Body of pancreas (tissue), 4 donors: ENCODE measurements at regions not wholly inside any gene's neighbourhood (a gene's known extent, or its start where the extent isn't known, plus 50 kb on each side); places are given as distances from the start of the nearest gene placed in this dataset.
"Not testable (repeated sequence)": the region's sequence is repeated elsewhere in the genome, so short reads cannot be mapped to it uniquely, and the experiment has no call there.

Experiments
- ATAC-seq: fragments of 150-250 bp; one replicate; pipeline ENCODE4 v1.9.1; 2016
- DNase-seq, 4 donors: peaks; one replicate each; pipeline ENCODE4 v3.0.0-alpha.2; 2019
- H3K27ac ChIP-seq, 4 donors: fragments of 200-600 bp; sonication (generic); 1 replicate in 3 of 4; 2 replicates in 1 of 4; pipeline versions ENCODE4 v1.5.1 to v1.6.1; 2016 to 2019; ENCODE audit warnings: mild to moderate bottlenecking in 1 of 4, mixed read lengths in 1 of 4, moderate library complexity in 1 of 4
- H3K27me3 ChIP-seq, 2 donors: fragments of 200-600 bp; sonication (generic); one replicate each; pipeline ENCODE4 v1.6.0; 2016; ENCODE audit warnings: mild to moderate bottlenecking in 1 of 2
- H3K36me3 ChIP-seq, 2 donors: fragments of 200-600 bp; sonication (generic); replicated peaks in 1 of 2; 2 replicates each; pipeline ENCODE4 v1.5.1; 2016; ENCODE audit warnings: low read depth in 2 of 2; ENCODE audit not compliant: insufficient read depth in 1 of 2
- H3K4me1 ChIP-seq: fragments of 200-600 bp; sonication (generic); one replicate; pipeline ENCODE4 v1.6.0; 2016
- H3K4me3 ChIP-seq, 2 donors: fragments of 200-600 bp; sonication (generic); 1 replicate in 1 of 2; 2 replicates in 1 of 2; pipeline ENCODE4 v1.5.1; 2016 to 2019
- H3K9me3 ChIP-seq, 3 donors: fragments of 200-600 bp; sonication (generic); 1 replicate in 2 of 3; 2 replicates in 1 of 3; pipeline ENCODE4 v1.5.1; 2016
- POLR2A ChIP-seq, 3 donors: fragments of 450-650 bp; IDR thresholded peaks; one replicate each; pipeline ENCODE4 v1.6.1; 2016; ENCODE audit warnings: antibody characterized with exemption in 3 of 3, mild to moderate bottlenecking in 2 of 3
- whole genome bisulfite sequencing, 2 donors: methylation state at CpG; one replicate each; pipeline ENCODE4 v1.1.5; 2017; 5-methylcytosine and 5-hydroxymethylcytosine counted together
- intact Hi-C: fragments of 100-400 bp; cut with DNase I; formaldehyde crosslinking; loops from one replicate; pipeline ENCODE4 v1.15.1; 2023
- TF ChIP-seq, protein P1 (sequence below), 7 experiments: fragments of 450-650 bp in 4 of 7; fragments of 200-600 bp in 3 of 7; sonication (generic) in 3 of 7; IDR thresholded peaks; one replicate each; pipeline ENCODE4 v1.5.1; 2016 to 2019; ENCODE audit warnings: antibody characterized with exemption in 7 of 7

- 67 to 69% methylated on average over 2 of the region's 2 CpGs for whole genome bisulfite sequencing, 2 donors
- no peak overlapping the region for H3K4me3 ChIP-seq
- TF ChIP-seq, protein P1, sequence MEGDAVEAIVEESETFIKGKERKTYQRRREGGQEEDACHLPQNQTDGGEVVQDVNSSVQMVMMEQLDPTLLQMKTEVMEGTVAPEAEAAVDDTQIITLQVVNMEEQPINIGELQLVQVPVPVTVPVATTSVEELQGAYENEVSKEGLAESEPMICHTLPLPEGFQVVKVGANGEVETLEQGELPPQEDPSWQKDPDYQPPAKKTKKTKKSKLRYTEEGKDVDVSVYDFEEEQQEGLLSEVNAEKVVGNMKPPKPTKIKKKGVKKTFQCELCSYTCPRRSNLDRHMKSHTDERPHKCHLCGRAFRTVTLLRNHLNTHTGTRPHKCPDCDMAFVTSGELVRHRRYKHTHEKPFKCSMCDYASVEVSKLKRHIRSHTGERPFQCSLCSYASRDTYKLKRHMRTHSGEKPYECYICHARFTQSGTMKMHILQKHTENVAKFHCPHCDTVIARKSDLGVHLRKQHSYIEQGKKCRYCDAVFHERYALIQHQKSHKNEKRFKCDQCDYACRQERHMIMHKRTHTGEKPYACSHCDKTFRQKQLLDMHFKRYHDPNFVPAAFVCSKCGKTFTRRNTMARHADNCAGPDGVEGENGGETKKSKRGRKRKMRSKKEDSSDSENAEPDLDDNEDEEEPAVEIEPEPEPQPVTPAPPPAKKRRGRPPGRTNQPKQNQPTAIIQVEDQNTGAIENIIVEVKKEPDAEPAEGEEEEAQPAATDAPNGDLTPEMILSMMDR (IDR thresholded peaks at IDR 0.05) = no peak
- no peak for TF ChIP-seq POLR2A (IDR thresholded peaks at IDR 0.05)
- H3K4me1 ChIP-seq = no peaks in the 10 kb centered on the region
- ATAC-seq (no peak), DNase-seq (no peak)
- intact Hi-C loops = no loop called here
- H3K9me3 ChIP-seq = no peaks in the 10 kb centered on the region
- no peaks in the 10 kb centered on the region for H3K36me3 ChIP-seq
- H3K27ac ChIP-seq = no peak overlapping the region
- no peaks in the 10 kb centered on the region for H3K27me3 ChIP-seq
These were observed 888.8 kb upstream of the SOX11 start for GRCh38 chr2:4803396-4803795.

DNA sequence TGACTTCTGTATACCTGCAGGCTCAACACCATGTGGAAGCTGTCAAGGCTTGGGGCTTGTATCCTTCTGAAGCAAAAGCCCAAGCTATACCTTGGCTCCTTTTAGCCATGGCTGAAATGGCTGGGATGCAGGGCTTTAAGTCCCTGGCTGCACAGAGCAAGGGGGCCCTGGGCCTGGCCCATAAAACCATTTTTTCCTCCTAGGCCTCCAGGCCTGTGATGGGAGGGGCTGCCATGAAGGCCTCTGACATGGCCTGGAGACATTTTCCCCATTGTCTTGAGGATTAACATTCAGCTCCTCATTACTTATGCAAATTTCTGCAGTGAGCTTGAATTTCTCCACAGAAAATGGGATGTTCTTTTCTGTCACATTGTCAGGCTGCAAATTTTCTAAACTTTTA, 878.0 kb upstream of the SOX11 start:
- intact Hi-C loops, H3K4me1 ChIP-seq, DNase-seq, H3K27me3 ChIP-seq, H3K27ac ChIP-seq, ATAC-seq, H3K4me3 ChIP-seq, H3K36me3 ChIP-seq: not testable (repeated sequence)
- peaks cover 0 to 13% (median 0%) of the 10 kb centered on the region in 3 donors for H3K9me3 ChIP-seq

- Histone ChIP-seq H3K36me3 (no peaks in the 10 kb centered on the region), H3K27ac (no peak overlapping the region), H3K9me3 (no peaks in the 10 kb centered on the region), H3K4me3 (no peak overlapping the region), H3K27me3 (no peaks in the 10 kb centered on the region), H3K4me1 (no peaks in the 10 kb centered on the region)
- TF ChIP-seq POLR2A (IDR thresholded peaks at IDR 0.05) = no peak
- TF ChIP-seq, protein P1 (IDR thresholded peaks at IDR 0.05) = no peak
- no peak for ATAC-seq
- DNase-seq = no peak
- intact Hi-C loops = no loop called here
- 28 to 34% methylated on average over 3 of the region's 3 CpGs for WGBS, 2 donors
These were observed 864.3 kb upstream of the SOX11 start for GRCh38 chr2:4827836-4828235.

DNA sequence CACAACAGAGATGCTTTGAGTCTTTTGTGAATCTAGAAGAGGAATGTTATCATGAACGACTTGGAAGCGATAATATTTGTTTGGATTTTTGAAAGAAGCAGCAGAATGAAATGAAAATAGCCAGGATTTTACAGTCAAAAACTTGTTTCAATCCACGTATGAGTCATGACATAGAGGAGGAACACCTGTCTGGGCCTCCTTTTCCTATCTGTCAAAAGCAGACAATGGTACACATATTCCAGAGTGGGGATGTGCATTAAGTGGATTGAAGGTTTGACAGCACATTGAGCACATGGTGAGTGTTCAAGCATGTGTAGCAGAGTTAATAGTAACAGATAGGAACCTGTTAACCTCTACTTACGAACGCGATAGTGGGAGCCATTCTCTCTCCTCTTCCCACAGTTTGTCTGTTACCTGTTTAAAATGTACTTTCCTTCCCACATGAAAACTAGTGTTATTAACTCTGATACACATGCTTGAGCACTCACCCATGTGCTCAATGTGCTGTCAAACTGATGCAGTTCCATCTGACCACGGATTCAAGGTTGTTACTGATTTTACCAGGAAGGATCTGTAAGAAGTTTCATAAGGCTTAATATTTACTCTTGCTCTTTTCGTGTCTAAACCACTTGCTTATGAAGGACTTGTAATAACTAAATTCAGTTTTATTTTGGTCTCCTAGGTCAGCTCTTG, 863.4 kb upstream of the SOX11 start:
- no peaks in the 10 kb centered on the region for H3K9me3 ChIP-seq
- no peaks in the 10 kb centered on the region for H3K4me1 ChIP-seq
- TF ChIP-seq, protein P1 (IDR thresholded peaks at IDR 0.05) = no peak
- no peak for TF ChIP-seq POLR2A (IDR thresholded peaks at IDR 0.05)
- H3K27ac ChIP-seq = no peak overlapping the region
- H3K4me3 ChIP-seq = no peak overlapping the region
- H3K36me3 ChIP-seq = no peaks in the 10 kb centered on the region
- intact Hi-C loops = no loop called here
- DNase-seq (no peak), ATAC-seq (no peak)
- H3K27me3 ChIP-seq = no peaks in the 10 kb centered on the region
- 60 to 74% methylated on average over 8 of the region's 8 CpGs for WGBS, 2 donors

DNA sequence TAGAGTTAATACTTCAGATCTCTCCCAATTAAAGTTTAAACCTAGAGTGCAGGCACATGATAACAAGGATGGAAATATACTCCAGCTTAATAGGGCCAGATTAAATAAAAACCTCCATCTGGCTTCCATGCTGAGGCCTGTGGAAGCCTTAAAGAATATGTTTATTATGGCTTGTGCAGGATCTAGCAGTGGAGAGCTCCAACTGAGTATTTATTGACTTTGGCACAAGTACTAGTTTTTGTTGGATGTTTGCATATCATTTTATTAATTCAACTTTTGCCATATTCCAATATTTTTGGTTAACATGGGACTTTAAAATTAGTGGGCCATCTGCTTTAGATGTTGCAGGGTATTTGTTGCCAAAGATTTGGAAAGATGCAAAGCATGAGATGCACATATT, 860.4 kb upstream of the SOX11 start:
- Histone ChIP-seq H3K36me3 (no peaks in the 10 kb centered on the region), H3K4me3 (no peak overlapping the region), H3K27me3 (no peaks in the 10 kb centered on the region), H3K9me3 (no peaks in the 10 kb centered on the region), H3K4me1 (no peaks in the 10 kb centered on the region), H3K27ac (no peak overlapping the region)
- DNase-seq = no peak
- intact Hi-C loops = no loop called here
- ATAC-seq = no peak
- TF ChIP-seq, protein P1 (IDR thresholded peaks at IDR 0.05) = no peak
- no peak for TF ChIP-seq POLR2A (IDR thresholded peaks at IDR 0.05)
